Calu3 (cell line): ENCODE measurements at regions not wholly inside any gene's neighbourhood (a gene's known extent, or its start where the extent isn't known, plus 50 kb on each side); places are given as distances from the start of the nearest gene placed in this dataset.

Experiments used
- BruUV-seq: library from RNA; stranded (reverse); fragments of 400-500 nt; replicated peaks from 2 replicates; lab custom pipeline; 2021; lab: Mats Ljungman, UMichigan
- CTCF ChIA-PET: fragments of 300-600 bp; sonication (Branson Sonifier 250); formaldehyde crosslinking; loops from one replicate; lab custom pipeline; 2022; ENCODE audit warnings: antibody characterized with exemption; lab: Charles Lee
- DNase-seq: peaks from one replicate; pipeline ENCODE4 v3.0.0; 2022
- H3K27ac Mint-ChIP-seq: one replicate; pipeline ENCODE4 v1.8.0; 2022; ENCODE audit warnings: mixed read lengths; ENCODE audit not compliant: unreplicated experiment
- H3K27me3 Mint-ChIP-seq: one replicate; pipeline ENCODE4 v1.8.0; 2022; ENCODE audit warnings: mixed read lengths; ENCODE audit not compliant: unreplicated experiment
- H3K36me3 Mint-ChIP-seq: one replicate; pipeline ENCODE4 v1.8.0; 2022; ENCODE audit warnings: mild to moderate bottlenecking, moderate library complexity, mixed read lengths; ENCODE audit not compliant: insufficient read depth, unreplicated experiment
- H3K4me1 Mint-ChIP-seq: one replicate; pipeline ENCODE4 v1.8.0; 2022; ENCODE audit warnings: mild to moderate bottlenecking, low read depth, mixed read lengths; ENCODE audit not compliant: unreplicated experiment
- H3K4me3 Mint-ChIP-seq: one replicate; pipeline ENCODE4 v1.8.0; 2022; ENCODE audit warnings: mild to moderate bottlenecking, low read depth, moderate library complexity, mixed read lengths; ENCODE audit not compliant: unreplicated experiment
- H3K9me3 Mint-ChIP-seq: one replicate; pipeline ENCODE4 v1.8.0; 2022; ENCODE audit warnings: low read depth, mixed read lengths; ENCODE audit not compliant: unreplicated experiment
- CTCF ChIP-seq: fragments of 200-600 bp; IDR thresholded peaks from one replicate; pipeline ENCODE4 v1.8.0; 2022; ENCODE audit warnings: antibody characterized with exemption; ENCODE audit not compliant: unreplicated experiment
- intact Hi-C: fragments of 100-400 bp; cut with micrococcal nuclease; formaldehyde crosslinking; loops from one replicate; pipeline ENCODE4 v1.10.0; 2022; ENCODE audit not compliant: unreplicated experiment

DNA sequence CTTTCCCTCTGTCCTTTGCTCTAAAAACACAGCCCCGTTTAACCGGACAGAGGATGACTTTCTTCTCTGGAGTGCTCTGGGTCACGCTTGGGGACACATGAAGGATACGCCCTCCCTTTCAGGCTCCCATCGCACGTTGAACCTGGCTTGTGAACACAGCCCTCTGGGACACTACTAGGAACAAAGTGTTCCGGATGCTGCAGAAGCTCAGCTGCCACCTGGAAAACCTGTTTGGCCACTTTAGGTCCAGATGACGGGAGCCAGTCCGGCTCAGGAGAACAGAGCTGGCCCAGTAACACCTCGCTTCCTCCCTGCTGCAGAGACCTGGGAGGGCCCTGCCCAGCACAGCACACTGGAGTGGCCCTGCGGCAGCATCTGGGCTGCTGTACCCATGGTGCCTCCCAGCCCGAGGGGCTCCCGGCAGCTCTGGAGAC lies 60.1 kb downstream of the GADD45G start:
- peaks cover 9% of the 10 kb centered on the region for H3K27me3 Mint-ChIP-seq
- H3K9me3 Mint-ChIP-seq = no peaks in the 10 kb centered on the region
- BruUV-seq = no TSS peak
- intact Hi-C loops = no loop called here
- TF ChIP-seq CTCF = no peak
- H3K4me1 Mint-ChIP-seq = peaks cover 17% of the 10 kb centered on the region
- no peak overlapping the region for H3K4me3 Mint-ChIP-seq
- peak; percentile 44 for DNase-seq
- CTCF ChIA-PET = no interaction called here
- H3K36me3 Mint-ChIP-seq = peaks cover 10% of the 10 kb centered on the region
- H3K27ac Mint-ChIP-seq = peak overlapping the region; percentile 54

- H3K36me3 Mint-ChIP-seq = peaks cover 10% of the 10 kb centered on the region
- peaks cover 27% of the 10 kb centered on the region for H3K4me1 Mint-ChIP-seq
- DNase-seq = no peak
- no peak overlapping the region for H3K4me3 Mint-ChIP-seq
- intact Hi-C loops = no loop called here
- CTCF ChIA-PET = no interaction called here
- BruUV-seq = no TSS peak
- H3K9me3 Mint-ChIP-seq = peaks cover 2% of the 10 kb centered on the region
- H3K27me3 Mint-ChIP-seq = peaks cover 9% of the 10 kb centered on the region
- TF ChIP-seq CTCF = no peak
- H3K27ac Mint-ChIP-seq = no peak overlapping the region
These were observed 61.6 kb downstream of the GADD45G start for GRCh38 chr9:89666364-89666763.

- CTCF ChIA-PET = no interaction called here
- BruUV-seq = no TSS peak
- TF ChIP-seq CTCF = no peak
- intact Hi-C loops = no loop called here
- no peak for DNase-seq
- peaks cover 7% of the 10 kb centered on the region for H3K36me3 Mint-ChIP-seq
- peaks cover 2% of the 10 kb centered on the region for H3K9me3 Mint-ChIP-seq
- peaks cover 21% of the 10 kb centered on the region for H3K4me1 Mint-ChIP-seq
- no peak overlapping the region for H3K4me3 Mint-ChIP-seq
- peaks cover 9% of the 10 kb centered on the region for H3K27me3 Mint-ChIP-seq
- H3K27ac Mint-ChIP-seq = no peak overlapping the region
These were observed 62.1 kb downstream of the GADD45G start for GRCh38 chr9:89666950-89667349.

DNA sequence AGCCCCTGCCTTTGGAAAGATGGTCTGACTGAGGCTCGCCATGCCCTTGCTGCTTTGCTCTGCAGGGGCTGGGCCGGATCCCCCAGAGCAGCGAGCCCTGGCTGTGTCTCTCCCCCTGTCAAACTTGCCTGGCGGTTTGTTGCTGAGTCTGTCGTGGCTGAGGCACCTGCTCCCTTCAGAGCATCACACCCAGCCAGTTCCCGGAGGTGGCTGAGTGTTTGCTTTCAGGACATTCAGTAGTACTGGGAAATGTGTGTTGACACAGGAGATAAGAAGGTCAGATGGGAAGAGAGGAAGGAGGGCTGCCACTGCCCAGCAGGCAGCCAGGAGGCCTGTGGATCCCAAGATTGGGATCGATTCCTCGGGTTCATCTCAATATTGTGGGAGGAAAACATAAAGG lies 62.9 kb downstream of the GADD45G start:
- H3K4me1 Mint-ChIP-seq = peaks cover 18% of the 10 kb centered on the region
- H3K27ac Mint-ChIP-seq = no peak overlapping the region
- TF ChIP-seq CTCF = no peak
- peaks cover 9% of the 10 kb centered on the region for H3K27me3 Mint-ChIP-seq
- DNase-seq = no peak
- no TSS peak for BruUV-seq
- no peak overlapping the region for H3K4me3 Mint-ChIP-seq
- H3K36me3 Mint-ChIP-seq = peaks cover 4% of the 10 kb centered on the region
- CTCF ChIA-PET = no interaction called here
- intact Hi-C loops = no loop called here
- peaks cover 2% of the 10 kb centered on the region for H3K9me3 Mint-ChIP-seq
